Left renal cortex interstitium (tissue), 4 donors: ENCODE measurements at regions not wholly inside any gene's neighbourhood (a gene's known extent, or its start where the extent isn't known, plus 50 kb on each side); places are given as distances from the start of the nearest gene placed in this dataset.

Experiments
- DNase-seq, 4 donors: peaks; one replicate each; pipeline ENCODE4 v3.0.0-alpha.2; 2013; ENCODE audit warnings: low read depth in 4 of 4, low spot score in 2 of 4, missing footprints in 1 of 4

DNA sequence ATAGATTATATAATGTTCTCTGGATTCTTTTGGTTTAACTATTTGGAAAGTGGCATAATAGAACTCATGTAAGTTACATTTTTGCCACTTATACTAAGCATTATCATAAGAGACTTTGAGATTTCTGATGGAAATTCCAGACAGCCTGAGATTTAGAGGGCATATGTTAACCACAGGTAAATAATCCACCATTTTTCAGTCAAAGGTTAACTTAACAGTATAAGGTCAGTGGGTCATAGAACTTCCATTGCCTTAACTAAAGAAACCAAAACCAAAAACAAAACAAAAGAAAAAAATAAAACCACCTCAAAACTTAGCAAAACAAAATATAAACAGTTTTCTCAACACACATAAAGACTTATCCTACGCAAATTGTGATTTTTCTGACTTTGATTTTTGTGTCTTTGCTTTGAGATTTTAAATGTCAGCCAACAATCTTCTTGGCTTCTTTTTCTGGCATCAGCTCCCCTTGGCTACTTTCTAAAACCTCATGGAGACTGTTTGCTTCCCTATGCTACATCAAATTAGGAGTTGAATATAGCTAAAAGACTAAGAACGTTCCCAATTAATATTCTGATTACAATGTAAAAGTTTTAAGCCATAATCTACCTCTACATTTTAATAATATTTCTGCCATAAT is 430.1 kb upstream of the DAB2 start:
- no peak for DNase-seq

- no peak for DNase-seq
These were observed 425.5 kb upstream of the DAB2 start for GRCh38 chr5:39850291-39850690.

GRCh38 chr5:39846144-39846543 is 421.4 kb upstream of the DAB2 start:
- DNase-seq: no peak

GRCh38 chr5:39843767-39844166 is 419.0 kb upstream of the DAB2 start:
- DNase-seq: no peak

- DNase-seq: no peak
These were observed 410.6 kb upstream of the DAB2 start for GRCh38 chr5:39835371-39835770.

- no peak for DNase-seq
These were observed 404.7 kb upstream of the DAB2 start for GRCh38 chr5:39829441-39829840.

GRCh38 chr5:39826051-39826450 is 401.3 kb upstream of the DAB2 start:
- DNase-seq: no peak

- DNase-seq: no peak
These were observed 400.5 kb upstream of the DAB2 start for GRCh38 chr5:39825301-39825700.

GRCh38 chr5:39822020-39822419 is 397.2 kb upstream of the DAB2 start:
- DNase-seq: no peak

- no peak for DNase-seq
These were observed 392.1 kb upstream of the DAB2 start for GRCh38 chr5:39816866-39817265.

- DNase-seq: no peak
These were observed 391.5 kb upstream of the DAB2 start for GRCh38 chr5:39816156-39816845.

- DNase-seq: no peak
These were observed 390.9 kb upstream of the DAB2 start for GRCh38 chr5:39815711-39816110.

GRCh38 chr5:39811381-39811780 is 386.6 kb upstream of the DAB2 start:
- no peak for DNase-seq

GRCh38 chr5:39808656-39809055 is 383.9 kb upstream of the DAB2 start:
- DNase-seq: no peak

GRCh38 chr5:39801306-39801705 is 376.5 kb upstream of the DAB2 start:
- DNase-seq: no peak

GRCh38 chr5:39800042-39800601 is 375.3 kb upstream of the DAB2 start:
- DNase-seq: no peak

DNA sequence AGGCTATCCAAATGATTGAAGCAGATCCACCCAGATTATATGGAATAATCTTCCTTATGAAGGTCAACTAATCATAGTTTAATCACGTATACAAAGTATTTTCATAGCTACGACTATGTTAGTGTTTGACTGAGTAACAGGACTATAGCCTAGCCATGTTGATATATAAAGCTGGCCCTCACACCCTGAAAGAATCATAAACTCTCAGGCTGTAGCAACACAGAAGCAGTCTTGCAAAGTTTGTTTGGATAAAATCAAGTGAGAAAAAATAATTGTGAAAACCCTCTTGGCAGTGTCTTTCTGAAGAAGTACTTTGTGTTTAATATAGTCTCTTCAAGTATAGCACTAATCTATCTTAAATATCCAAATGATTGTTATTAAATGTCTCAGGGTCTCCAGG is 374.5 kb upstream of the DAB2 start:
- no peak for DNase-seq

GRCh38 chr5:39794513-39795210 is 369.9 kb upstream of the DAB2 start:
- peak in 1 of 4 donors; percentile 10 for DNase-seq

GRCh38 chr5:39785410-39785809 is 360.6 kb upstream of the DAB2 start:
- DNase-seq: no peak

GRCh38 chr5:39783756-39784421 is 359.1 kb upstream of the DAB2 start:
- DNase-seq: no peak

GRCh38 chr5:39780347-39780746 is 355.6 kb upstream of the DAB2 start:
- no peak for DNase-seq
